PFSK-1 (cell line): ENCODE measurements at regions not wholly inside any gene's neighbourhood (a gene's known extent, or its start where the extent isn't known, plus 50 kb on each side); places are given as distances from the start of the nearest gene placed in this dataset.

Experiments
- POLR2AphosphoS5 ChIP-seq: IDR thresholded peaks from 2 replicates; pipeline ENCODE4 v1.6.1; 2012; ENCODE audit warnings: low read depth, mild to moderate bottlenecking, control low read depth, low read length, moderate library complexity
- SIN3A ChIP-seq: IDR thresholded peaks from 2 replicates; pipeline ENCODE4 v1.6.1; 2012; ENCODE audit warnings: mild to moderate bottlenecking, low read length, moderate library complexity, borderline replicate concordance; ENCODE audit not compliant: insufficient read depth
- TAF1 ChIP-seq: IDR thresholded peaks from 2 replicates; pipeline ENCODE4 v1.6.1; 2012; ENCODE audit warnings: low read length, control low read depth, borderline replicate concordance; ENCODE audit not compliant: insufficient read depth

DNA sequence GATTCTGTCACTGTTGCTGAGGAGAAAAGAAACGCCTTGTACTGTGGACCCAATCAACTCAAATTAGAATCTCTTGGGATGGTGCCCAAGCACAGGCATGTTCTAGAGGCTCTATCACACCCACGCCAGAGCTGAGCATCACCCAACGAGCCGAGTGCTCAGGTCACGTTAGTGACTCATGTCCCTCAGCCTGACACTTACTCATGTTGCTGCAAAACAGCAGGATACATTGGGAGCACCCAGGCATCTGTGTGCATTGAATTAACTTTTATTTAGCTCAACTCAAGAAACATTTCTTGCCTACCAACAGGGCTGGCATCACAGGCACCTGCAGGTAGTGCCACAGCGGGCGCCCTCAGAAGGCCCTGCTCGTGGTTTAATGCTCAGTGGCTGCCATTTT, 149.8 kb downstream of the ETS2 start:
- no peak for TF ChIP-seq POLR2AphosphoS5
- no peak for TF ChIP-seq TAF1
- TF ChIP-seq SIN3A: no peak
